Stimulated activated CD8-positive, alpha-beta memory T cell treated with anti-CD3 and anti-CD28 coated beads, Interleukin-12 subunit alpha, Interleukin-12 subunit beta, amount 100 ng/mL, for 24 hours (primary cell): ENCODE measurements at regions not wholly inside any gene's neighbourhood (a gene's known extent, or its start where the extent isn't known, plus 50 kb on each side); places are given as distances from the start of the nearest gene placed in this dataset.
"Not testable (repeated sequence)": the region's sequence is repeated elsewhere in the genome, so short reads cannot be mapped to it uniquely, and the experiment has no call there.

ENCODE experiments used
- DNase-seq: peaks from one replicate; pipeline ENCODE4 v3.0.0-alpha.2; 2020; ENCODE audit errors: extremely low read depth

GRCh38 chr2:84052043-84052442 lies 407.0 kb downstream of the SUCLG1 start:
- no peak for DNase-seq

- no peak for DNase-seq
Measured at GRCh38 chr2:84048964-84049363, 410.1 kb downstream of the SUCLG1 start.

- DNase-seq: no peak
Measured at GRCh38 chr2:84041506-84041905, 417.6 kb downstream of the SUCLG1 start.

DNA sequence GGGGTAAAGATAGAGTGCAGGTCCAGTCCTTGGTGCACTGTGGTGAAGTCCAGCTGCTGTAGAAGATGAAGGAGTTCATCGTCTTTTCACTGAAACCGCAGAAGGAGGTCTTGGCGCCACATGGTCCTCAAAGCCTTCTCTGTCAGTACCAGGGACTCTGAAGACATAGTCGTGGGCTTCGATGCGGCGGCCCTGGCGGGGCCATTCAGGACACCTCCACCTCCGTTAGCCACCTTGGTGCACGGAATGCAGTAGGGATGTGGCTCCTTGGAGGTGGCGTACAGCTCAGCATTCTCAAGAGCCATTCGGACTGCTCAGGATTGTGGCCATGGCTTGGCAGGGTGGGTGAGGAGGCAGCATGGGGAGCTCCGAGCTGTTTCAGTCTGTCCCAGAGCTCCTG lies 418.8 kb downstream of the SUCLG1 start:
- no peak for DNase-seq

DNA sequence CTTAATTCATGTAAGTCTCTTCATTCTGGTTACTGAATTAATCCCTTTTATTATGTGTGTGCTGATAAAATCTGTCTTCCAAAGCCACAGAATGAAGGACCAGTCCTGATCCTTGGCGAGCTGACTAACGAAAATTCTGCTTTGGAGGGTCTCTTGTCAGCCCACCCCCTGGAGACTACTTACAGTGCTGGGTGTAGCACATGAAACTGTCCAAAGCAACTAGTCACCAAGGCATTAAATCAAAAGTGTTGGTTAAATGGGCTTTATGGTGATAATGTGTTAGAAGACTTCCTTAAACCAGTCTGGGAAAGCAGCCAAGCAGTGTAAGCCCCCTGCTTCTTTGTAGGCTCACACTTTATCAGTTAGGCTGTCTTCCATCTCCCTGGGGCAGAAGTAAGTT lies 420.2 kb downstream of the SUCLG1 start:
- no peak for DNase-seq

DNA sequence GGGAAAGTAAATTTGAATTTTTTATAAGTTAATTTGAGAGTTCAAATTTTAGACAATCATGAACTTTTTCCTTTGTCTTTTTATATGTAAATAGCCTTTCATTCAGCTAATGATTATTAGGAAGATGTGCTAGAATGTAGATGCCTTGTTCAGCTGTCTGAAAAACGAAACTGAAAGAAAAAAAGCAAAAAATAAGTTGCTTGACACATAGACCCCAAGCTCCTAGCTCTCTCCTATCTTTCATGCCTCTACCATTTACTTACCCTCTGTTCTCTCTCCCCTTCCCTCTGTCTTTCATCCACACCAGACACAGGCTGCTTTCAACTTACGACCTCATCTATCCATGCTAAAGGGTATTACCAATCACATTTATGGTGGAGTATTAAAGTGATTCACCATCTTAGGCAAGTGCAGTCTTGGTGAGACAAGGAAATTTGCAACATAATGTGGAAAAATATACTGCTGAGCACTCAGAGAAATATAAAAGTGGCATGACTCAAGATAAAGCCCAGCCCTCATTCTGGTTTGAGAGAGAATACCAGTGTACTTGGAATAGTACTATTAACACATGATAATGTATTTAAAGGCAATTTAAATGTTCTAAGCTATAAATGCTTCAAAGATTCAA lies 425.6 kb downstream of the SUCLG1 start:
- DNase-seq: no peak

DNA sequence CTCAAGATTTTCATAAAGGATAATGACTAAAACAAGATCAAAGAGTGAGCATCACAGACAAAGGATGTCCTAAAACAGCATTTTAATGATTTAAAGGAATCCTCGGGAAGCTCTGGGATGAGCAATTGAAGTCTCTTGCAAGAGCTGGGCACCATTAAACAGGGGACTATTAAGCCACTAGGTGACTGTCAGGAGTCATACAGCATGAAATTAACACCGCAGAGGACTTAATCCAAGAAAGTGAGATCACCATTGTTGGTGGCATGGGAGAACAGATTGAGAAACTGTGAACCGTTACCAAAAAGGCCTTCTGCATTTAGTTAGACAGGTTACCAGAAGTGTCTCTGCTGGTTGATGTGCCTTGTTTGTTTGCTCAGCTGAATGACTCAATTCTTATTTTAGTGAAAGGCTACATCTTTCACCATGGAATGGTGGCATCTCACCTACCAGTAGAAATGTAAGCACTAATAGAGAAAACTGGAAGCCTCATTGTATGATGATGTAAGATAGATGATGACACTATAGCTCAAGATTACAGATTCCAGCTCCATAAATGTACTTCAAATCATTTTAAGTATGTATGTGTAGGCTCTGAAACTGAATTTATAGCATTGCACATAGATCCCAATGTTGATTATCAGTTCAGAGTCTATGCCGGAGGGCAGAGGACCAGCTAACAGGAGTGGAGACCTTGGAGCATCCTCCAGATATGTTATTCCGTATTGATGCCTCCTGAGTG lies 427.6 kb downstream of the SUCLG1 start:
- no peak for DNase-seq

- DNase-seq: no peak
Measured at GRCh38 chr2:84029903-84030575, 429.0 kb downstream of the SUCLG1 start.

- no peak for DNase-seq
Measured at GRCh38 chr2:84026818-84027217, 432.3 kb downstream of the SUCLG1 start.

DNA sequence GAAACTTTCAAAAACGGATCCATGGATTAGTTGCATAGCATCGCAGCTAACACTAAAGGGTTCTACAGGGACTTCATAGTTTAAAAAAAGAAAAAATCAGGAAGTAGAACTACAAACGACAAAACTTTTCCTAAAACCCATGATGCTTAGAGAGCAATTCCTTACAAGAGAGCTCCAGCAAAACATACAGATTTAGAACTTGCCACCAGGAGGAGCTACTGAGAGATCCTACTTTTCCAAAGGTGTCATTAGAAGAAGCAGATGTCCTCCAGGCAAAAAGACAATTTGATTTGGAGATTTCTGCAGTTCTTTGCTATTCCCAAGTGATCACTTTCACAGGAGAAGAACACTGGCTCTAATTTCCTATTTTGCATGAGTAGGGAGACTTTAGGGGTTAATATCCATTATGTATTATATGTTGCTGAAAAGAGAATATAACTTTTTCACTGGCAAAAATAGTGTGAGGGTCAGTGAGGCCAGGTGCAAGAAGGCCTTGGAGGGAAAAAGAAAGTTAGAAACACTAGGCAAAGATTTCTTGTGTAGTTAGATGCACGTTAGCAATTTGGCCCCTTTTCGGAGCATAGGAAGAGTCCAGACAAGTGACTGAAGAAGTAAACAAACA lies 436.2 kb downstream of the SUCLG1 start:
- DNase-seq: no peak

GRCh38 chr2:84017010-84017409 lies 442.1 kb downstream of the SUCLG1 start:
- no peak for DNase-seq

DNA sequence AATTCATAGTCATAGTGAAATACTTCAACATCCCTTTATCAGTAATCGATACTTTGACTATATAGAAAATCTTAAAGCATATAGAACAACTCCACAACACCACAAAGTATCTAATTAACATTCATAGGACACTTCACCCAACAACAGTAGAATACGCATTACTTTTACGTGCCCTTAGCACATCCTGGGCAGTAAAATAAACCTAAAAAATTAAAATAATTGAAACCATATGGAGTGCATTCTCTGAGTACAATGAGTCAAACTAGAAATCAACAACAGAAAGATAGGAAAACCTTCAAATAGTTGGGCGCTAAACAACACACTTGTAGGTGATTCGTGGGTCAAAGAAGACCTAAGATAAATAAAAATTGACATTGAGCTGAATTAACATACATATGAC lies 442.9 kb downstream of the SUCLG1 start:
- DNase-seq: no peak

GRCh38 chr2:83997889-83998288 lies 461.2 kb downstream of the SUCLG1 start:
- DNase-seq: no peak

DNA sequence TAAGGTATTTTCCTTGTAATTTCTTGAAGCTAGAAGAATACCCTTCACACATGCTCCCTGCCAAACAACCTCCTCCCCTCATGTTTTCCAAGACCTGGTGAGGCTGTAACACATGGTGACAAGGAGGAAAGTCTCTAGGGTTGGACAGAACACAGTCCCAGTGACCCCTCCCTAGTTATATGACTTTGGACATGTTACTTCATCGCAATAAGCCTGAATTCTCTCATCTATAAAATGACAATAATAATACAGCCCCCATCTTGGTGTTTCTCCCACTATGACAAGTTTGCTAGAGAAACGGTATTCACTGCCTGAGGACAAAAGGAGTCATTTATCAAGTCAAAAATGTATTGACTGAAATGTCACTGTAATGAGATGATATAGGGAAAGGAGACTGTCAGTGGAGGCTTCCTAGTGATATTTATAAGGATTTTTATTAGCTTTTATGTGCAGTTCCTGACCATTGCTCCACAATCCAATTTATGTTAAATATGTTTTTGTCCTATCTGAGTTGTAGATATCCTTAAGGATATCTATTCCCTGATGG lies 464.4 kb downstream of the SUCLG1 start:
- DNase-seq: no peak

- DNase-seq: no peak
Measured at GRCh38 chr2:83993873-83994632, 465.0 kb downstream of the SUCLG1 start.

GRCh38 chr2:83991992-83992391 lies 467.1 kb downstream of the SUCLG1 start:
- no peak for DNase-seq

DNA sequence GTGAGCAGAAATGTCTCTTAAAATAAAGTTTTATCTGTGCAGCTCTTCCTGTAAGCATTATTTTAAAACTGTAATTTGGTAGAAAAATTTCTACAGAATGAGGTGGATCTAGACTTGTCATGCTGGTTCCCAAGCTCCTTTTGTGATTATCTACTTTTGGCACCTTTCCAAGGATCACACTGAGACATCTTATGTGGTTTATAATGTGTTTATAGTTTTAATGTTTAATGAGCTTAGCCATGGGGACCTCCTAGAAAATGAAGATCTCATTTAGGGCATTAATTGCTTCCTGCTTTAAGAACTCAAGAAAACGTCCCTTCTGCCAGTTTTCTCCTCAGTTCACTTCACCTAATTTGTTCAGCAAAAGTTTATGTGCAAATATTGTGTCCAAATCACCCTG lies 468.4 kb downstream of the SUCLG1 start:
- DNase-seq: no peak

DNA sequence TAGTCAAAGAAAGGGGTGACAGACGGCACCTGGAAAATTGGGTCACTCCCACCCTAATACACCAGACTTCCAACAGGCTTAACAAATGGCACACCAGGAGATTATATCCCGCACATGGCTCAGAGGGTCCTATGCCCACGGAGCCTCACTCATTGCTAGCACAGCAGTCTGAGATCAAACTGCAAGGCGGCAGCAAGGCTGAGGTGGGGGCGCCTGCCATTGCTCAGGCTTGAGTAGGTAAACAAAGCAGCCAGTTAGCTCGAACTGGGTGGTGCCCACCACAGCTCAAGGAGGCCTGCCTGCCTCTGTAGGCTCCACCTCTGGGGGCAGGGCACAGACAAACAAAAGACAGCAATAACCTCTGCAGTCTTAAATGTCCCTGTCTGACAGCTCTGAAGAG lies 482.5 kb downstream of the SUCLG1 start:
- DNase-seq: not testable (repeated sequence)

GRCh38 chr2:83972128-83972527 lies 487.0 kb downstream of the SUCLG1 start:
- DNase-seq: no peak

DNA sequence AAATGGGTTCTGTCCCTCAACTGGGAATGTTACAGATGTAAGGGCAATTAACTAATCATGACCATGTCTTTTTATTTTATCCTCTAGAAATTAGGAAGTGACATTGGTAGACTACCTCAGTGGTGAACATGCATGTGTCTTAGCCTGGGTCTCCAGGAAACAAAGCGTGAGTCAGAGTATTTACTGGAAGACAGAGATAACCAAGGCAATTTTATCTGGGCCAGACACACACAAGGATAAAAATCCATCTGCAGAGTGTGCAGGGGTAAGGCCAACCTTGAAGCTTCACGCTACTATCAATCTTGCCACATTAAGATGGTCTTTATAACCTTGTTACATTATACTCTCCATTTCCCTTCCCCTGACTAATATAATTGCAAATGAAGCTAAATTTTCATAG lies 487.5 kb downstream of the SUCLG1 start:
- no peak for DNase-seq

DNA sequence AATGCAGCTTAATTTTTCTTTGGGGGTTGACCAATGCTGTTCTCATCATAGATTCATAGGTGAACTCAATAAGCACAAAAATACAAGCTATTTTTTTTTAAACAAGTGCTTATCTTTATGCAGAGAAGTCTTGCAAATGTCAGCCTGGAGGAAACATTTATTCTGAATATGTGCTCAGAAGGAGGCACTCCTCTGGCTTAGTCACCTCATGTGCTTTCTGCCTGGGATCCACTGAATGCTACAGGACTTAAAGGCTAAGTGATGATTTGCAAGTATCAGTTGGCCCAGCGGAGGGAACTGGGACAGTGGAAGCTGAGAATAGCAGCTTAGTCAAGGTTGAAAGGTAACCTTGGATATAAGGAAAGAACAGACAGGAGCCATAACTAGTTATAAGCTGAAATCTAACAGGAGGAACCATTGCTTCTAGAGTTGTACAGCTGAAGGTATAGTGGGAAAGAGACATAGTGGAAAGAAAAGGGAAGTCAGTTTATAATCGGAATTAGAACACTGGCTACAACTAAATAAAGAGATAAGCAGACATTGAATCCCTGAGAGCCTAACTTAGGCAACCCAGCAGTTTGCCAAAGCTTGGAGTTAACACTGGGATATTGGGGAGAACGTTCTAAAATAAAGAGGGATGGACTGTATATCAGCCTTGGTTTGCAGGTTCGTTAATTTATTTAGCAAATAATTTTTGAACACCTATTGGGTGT lies 488.7 kb downstream of the SUCLG1 start:
- no peak for DNase-seq
